ENCODE measurements at regions not wholly inside any gene's neighbourhood (a gene's known extent, or its start where the extent isn't known, plus 50 kb on each side); places are given as distances from the start of the nearest gene placed in this dataset.

DNA sequence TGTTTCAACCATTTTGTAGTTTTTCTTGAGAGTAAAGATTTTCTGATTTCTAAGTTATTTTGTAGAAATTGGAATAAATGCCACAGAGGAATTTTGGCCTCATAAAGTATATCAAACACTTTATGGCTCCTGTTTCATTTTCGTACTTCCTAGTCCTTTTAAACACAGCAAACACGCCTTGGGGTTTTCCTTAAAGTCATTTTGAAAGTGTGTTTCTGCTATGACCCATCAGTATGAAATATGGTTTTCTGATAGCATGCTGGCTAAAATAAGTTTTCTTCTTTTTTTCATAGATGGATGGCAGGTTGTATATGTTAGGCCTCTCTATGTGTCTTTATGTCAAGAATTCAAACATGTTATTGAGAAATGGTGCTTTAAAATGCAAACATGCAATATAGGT is 940.1 kb upstream of the TMPRSS15 start:
- Mint-ChIP-seq H3K36me3 (no peaks in the 10 kb centered on the region), H3K4me1 (no peaks in the 10 kb centered on the region), H3K27ac (no peak overlapping the region), H3K27me3 (no peaks in the 10 kb centered on the region), H3K9me3 (peaks cover 0 to 31% (median 0%) of the 10 kb centered on the region in 11 donors), H3K4me3 (no peak overlapping the region)
- ChIA-PET CTCF (no interaction called here), POLR2A (no interaction called here)
- no peaks in the 10 kb centered on the region for H3K27me3 ChIP-seq (ENCODE audit: control insufficient read depth in 2 of 2, insufficient read depth in 2 of 2, low read length in 2 of 2)
- H3K9me3 ChIP-seq (ENCODE audit: control insufficient read depth in 2 of 3, low read length in 3 of 3): no peaks in the 10 kb centered on the region
- ATAC-seq: no peak
- no peak overlapping the region for H3K27ac ChIP-seq (ENCODE audit: low read depth, low read length)
- no peak overlapping the region for H3K4me3 ChIP-seq (ENCODE audit: low read length)
- DNase-seq: no peak
- intact Hi-C loops (cut with micrococcal nuclease): no loop called here
- no peaks in the 10 kb centered on the region for H3K4me1 ChIP-seq (ENCODE audit: control insufficient read depth in 2 of 2, insufficient read depth in 2 of 2, low read length in 2 of 2)
- H3K36me3 ChIP-seq (ENCODE audit: control insufficient read depth in 2 of 3, insufficient read depth in 3 of 3, low read length in 3 of 3): no peaks in the 10 kb centered on the region

DNA sequence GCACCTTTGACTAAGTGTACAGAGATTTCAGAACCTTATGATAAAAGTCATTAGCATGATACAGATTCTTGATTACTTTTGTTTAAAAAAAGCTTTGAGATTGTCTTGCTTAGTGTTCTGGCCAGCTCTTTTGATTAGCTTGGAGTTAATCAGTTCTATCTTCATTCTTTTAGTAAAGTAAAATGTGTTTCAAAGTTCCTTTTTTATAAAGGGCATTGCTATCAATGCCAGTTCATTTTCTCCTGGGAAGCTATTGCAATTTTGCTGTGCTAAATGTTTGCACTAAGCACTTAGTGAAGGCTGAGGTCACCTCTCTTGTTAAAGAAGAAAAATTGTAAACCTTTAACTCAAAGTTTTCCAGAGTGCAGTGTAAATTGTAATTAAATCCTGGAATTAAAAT is 946.7 kb upstream of the TMPRSS15 start:
- no peak overlapping the region for H3K27ac ChIP-seq (ENCODE audit: low read depth, low read length)
- ATAC-seq: no peak
- H3K9me3 Mint-ChIP-seq: peaks cover 0 to 11% (median 2%) of the 10 kb centered on the region in 11 donors
- H3K36me3 ChIP-seq (ENCODE audit: control insufficient read depth in 2 of 3, insufficient read depth in 3 of 3, low read length in 3 of 3): no peaks in the 10 kb centered on the region
- ChIA-PET CTCF (no interaction called here), POLR2A (no interaction called here)
- H3K4me1 ChIP-seq (ENCODE audit: control insufficient read depth in 2 of 2, insufficient read depth in 2 of 2, low read length in 2 of 2): no peaks in the 10 kb centered on the region
- no peaks in the 10 kb centered on the region for H3K4me1 Mint-ChIP-seq
- no peaks in the 10 kb centered on the region for H3K27me3 Mint-ChIP-seq
- intact Hi-C loops (cut with micrococcal nuclease): no loop called here
- H3K27me3 ChIP-seq (ENCODE audit: control insufficient read depth in 2 of 2, insufficient read depth in 2 of 2, low read length in 2 of 2): no peaks in the 10 kb centered on the region
- no peak overlapping the region for H3K4me3 Mint-ChIP-seq
- DNase-seq: no peak
- no peak overlapping the region for H3K27ac Mint-ChIP-seq
- H3K9me3 ChIP-seq (ENCODE audit: control insufficient read depth in 2 of 3, low read length in 3 of 3): no peaks in the 10 kb centered on the region
- no peaks in the 10 kb centered on the region for H3K36me3 Mint-ChIP-seq
- no peak overlapping the region for H3K4me3 ChIP-seq (ENCODE audit: low read length)

DNA sequence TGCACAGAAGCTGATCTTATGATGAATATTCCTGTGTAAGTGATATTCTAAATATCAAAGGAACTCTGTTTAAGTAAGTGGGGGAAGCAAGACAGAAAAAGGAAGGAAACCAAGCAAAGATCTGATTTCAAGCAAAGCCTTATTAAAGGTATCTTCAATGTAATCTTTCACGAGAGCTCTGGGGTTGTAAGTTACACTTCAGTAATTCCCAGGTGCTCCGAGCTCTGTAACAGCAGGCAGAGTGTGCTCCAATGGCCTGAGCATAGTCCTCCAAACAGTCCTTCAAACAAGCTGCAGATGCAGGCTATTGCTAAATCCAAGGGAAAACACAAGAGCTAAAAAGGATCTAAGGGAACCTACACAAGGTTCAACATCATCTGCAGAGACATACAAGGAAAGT is 949.7 kb upstream of the TMPRSS15 start:
- Mint-ChIP-seq H3K9me3 (peaks cover 0 to 8% (median 2%) of the 10 kb centered on the region in 11 donors), H3K27me3 (no peaks in the 10 kb centered on the region), H3K36me3 (no peaks in the 10 kb centered on the region), H3K27ac (no peak overlapping the region), H3K4me3 (no peak overlapping the region), H3K4me1 (no peaks in the 10 kb centered on the region)
- Histone ChIP-seq H3K9me3 (ENCODE audit: control insufficient read depth in 2 of 3, low read length in 3 of 3) (no peaks in the 10 kb centered on the region), H3K27me3 (ENCODE audit: control insufficient read depth in 2 of 2, insufficient read depth in 2 of 2, low read length in 2 of 2) (no peaks in the 10 kb centered on the region), H3K36me3 (ENCODE audit: control insufficient read depth in 2 of 3, insufficient read depth in 3 of 3, low read length in 3 of 3) (no peaks in the 10 kb centered on the region), H3K4me1 (ENCODE audit: control insufficient read depth in 2 of 2, insufficient read depth in 2 of 2, low read length in 2 of 2) (no peaks in the 10 kb centered on the region), H3K27ac (ENCODE audit: low read depth, low read length) (no peak overlapping the region), H3K4me3 (ENCODE audit: low read length) (no peak overlapping the region)
- POLR2A ChIA-PET: no interaction called here
- ATAC-seq (no peak), DNase-seq (no peak)
- CTCF ChIA-PET: interaction anchor here (0.6 kb wide), 1 partner anchor 8 kb away, joined by 3 read pairs; no protein-coding TSS in a partner anchor
- intact Hi-C loops (cut with micrococcal nuclease): no loop called here

DNA sequence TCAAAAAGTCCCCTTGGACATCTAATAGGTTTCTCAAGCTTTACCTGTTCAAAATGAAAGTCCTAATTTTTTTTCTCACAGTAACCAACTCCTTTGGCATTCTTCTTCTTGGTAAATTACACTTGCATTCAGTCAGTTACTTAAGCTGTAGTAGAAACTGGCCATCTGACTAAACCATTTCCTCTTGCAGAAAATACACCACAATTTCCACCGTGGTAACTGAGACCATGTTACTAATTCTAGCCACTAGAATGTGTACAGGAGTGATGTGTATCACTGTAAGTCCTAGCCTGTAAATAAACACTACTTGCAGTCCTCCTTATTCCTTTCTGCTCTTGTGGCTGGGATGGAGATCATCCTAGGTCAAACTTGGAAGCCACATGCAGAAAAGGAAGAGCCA is 965.4 kb upstream of the TMPRSS15 start:
- POLR2A ChIA-PET: no interaction called here
- intact Hi-C loops (cut with micrococcal nuclease): loop anchor here in 1 of 2 donors (1.0 kb wide), 1 partner anchor 33 kb away; no protein-coding TSS in a partner anchor

DNA sequence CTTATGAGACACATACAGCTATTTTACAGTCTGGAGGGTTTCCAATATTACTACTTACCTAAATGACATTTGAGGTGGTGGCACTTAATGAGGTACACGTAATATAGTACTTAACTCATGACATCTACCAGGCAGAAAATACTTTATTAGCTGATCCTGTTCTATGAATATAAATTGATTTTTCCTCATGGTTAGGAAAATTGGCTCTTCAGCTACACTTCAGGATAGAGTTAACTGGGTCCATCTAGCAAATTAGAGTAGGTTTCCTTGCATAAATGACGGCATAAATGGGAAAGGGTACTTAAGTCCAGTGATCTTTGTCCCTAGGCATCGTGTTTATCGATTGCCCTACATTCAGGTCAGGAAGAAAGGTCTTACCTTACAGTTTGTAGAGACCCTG is 988.8 kb upstream of the TMPRSS15 start:
- Mint-ChIP-seq H3K36me3 (no peaks in the 10 kb centered on the region), H3K27ac (no peak overlapping the region), H3K4me3 (no peak overlapping the region), H3K27me3 (no peaks in the 10 kb centered on the region), H3K9me3 (peaks cover 0 to 24% (median 4%) of the 10 kb centered on the region in 11 donors), H3K4me1 (no peaks in the 10 kb centered on the region)
- CTCF ChIA-PET: no interaction called here
- H3K36me3 ChIP-seq (ENCODE audit: control insufficient read depth in 2 of 3, insufficient read depth in 3 of 3, low read length in 3 of 3): no peaks in the 10 kb centered on the region
- H3K27me3 ChIP-seq (ENCODE audit: control insufficient read depth in 2 of 2, insufficient read depth in 2 of 2, low read length in 2 of 2): no peaks in the 10 kb centered on the region
- H3K9me3 ChIP-seq (ENCODE audit: control insufficient read depth in 2 of 3, low read length in 3 of 3): no peaks in the 10 kb centered on the region
- POLR2A ChIA-PET: no interaction called here
- intact Hi-C loops (cut with micrococcal nuclease): no loop called here
- no peak for DNase-seq
- H3K4me3 ChIP-seq (ENCODE audit: low read length): no peak overlapping the region
- H3K4me1 ChIP-seq (ENCODE audit: control insufficient read depth in 2 of 2, insufficient read depth in 2 of 2, low read length in 2 of 2): no peaks in the 10 kb centered on the region
- no peak for ATAC-seq
- no peak overlapping the region for H3K27ac ChIP-seq (ENCODE audit: low read depth, low read length)

More for the DNA sequence above, 965.4 kb upstream of the TMPRSS15 start:
- Mint-ChIP-seq H3K4me1 (peaks cover 0 to 2% (median 0%) of the 10 kb centered on the region in 7 donors), H3K27me3 (no peaks in the 10 kb centered on the region), H3K4me3 (no peak overlapping the region), H3K9me3 (peaks cover 0 to 13% (median 4%) of the 10 kb centered on the region in 11 donors), H3K27ac (no peak overlapping the region), H3K36me3 (no peaks in the 10 kb centered on the region)
- Histone ChIP-seq H3K4me3 (ENCODE audit: low read length) (no peak overlapping the region), H3K27me3 (ENCODE audit: control insufficient read depth in 2 of 2, insufficient read depth in 2 of 2, low read length in 2 of 2) (no peaks in the 10 kb centered on the region), H3K9me3 (ENCODE audit: control insufficient read depth in 2 of 3, low read length in 3 of 3) (no peaks in the 10 kb centered on the region), H3K27ac (ENCODE audit: low read depth, low read length) (no peak overlapping the region), H3K4me1 (ENCODE audit: control insufficient read depth in 2 of 2, insufficient read depth in 2 of 2, low read length in 2 of 2) (no peaks in the 10 kb centered on the region), H3K36me3 (ENCODE audit: control insufficient read depth in 2 of 3, insufficient read depth in 3 of 3, low read length in 3 of 3) (no peaks in the 10 kb centered on the region)
- CTCF ChIA-PET: no interaction called here
- DNase-seq (no peak), ATAC-seq (no peak)

DNA sequence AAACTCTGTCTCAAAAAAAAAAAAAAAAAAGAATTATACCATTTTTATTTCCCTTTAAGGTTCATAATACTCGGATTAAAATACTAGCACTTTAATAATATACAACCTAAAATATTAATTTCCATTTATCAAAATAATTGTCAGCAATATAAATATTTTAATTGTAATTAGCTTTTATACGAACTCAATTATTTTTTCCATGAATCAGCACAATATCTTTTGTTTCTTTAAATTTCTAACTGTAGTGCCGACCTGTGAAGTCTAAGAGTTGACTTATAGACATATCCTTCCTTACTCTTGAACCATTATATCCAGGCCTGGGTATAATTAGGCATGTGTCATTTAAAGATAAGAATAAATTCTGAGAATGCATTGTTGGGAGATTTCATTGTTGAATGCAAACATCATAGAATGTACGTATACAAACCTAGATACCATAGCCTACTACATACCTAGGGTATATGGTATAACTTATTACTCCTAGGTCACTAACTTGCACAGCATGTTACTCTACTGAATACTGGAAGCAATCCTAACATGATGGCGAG is 996.7 kb upstream of the TMPRSS15 start:
- H3K27me3 ChIP-seq (ENCODE audit: control insufficient read depth in 2 of 2, insufficient read depth in 2 of 2, low read length in 2 of 2): no peaks in the 10 kb centered on the region
- ChIA-PET POLR2A (no interaction called here), CTCF (no interaction called here)
- Mint-ChIP-seq H3K27me3 (no peaks in the 10 kb centered on the region), H3K36me3 (no peaks in the 10 kb centered on the region), H3K4me1 (no peaks in the 10 kb centered on the region), H3K9me3 (peaks cover 0 to 5% (median 0%) of the 10 kb centered on the region in 11 donors), H3K27ac (no peak overlapping the region), H3K4me3 (no peak overlapping the region)
- DNase-seq: no peak
- no peak for ATAC-seq
- H3K4me3 ChIP-seq (ENCODE audit: low read length): no peak overlapping the region
- no peaks in the 10 kb centered on the region for H3K4me1 ChIP-seq (ENCODE audit: control insufficient read depth in 2 of 2, insufficient read depth in 2 of 2, low read length in 2 of 2)
- intact Hi-C loops (cut with micrococcal nuclease): no loop called here
- H3K9me3 ChIP-seq (ENCODE audit: control insufficient read depth in 2 of 3, low read length in 3 of 3): no peaks in the 10 kb centered on the region
- no peaks in the 10 kb centered on the region for H3K36me3 ChIP-seq (ENCODE audit: control insufficient read depth in 2 of 3, insufficient read depth in 3 of 3, low read length in 3 of 3)
- H3K27ac ChIP-seq (ENCODE audit: low read depth, low read length): no peak overlapping the region

DNA sequence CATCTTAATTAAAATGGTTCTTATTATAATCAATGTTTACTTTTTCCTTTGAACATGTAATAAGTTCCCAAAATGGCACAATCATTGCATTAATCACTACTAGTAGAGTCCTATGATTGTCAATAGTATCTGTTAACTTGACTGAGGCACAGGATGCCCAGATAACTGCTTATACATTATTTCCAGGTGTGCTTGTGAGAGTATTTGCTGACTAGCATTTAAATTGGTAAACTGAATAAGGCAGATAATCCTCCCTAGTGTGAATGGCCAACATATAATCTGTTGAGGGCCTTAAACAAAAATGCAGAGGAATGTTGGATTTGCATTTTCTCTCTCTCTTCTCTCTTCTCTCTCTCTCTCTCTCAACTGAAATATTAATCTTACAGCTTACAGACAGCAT is 999.3 kb upstream of the TMPRSS15 start:
- Mint-ChIP-seq H3K36me3 (no peaks in the 10 kb centered on the region), H3K4me3 (no peak overlapping the region), H3K4me1 (no peaks in the 10 kb centered on the region), H3K27ac (no peak overlapping the region), H3K27me3 (no peaks in the 10 kb centered on the region), H3K9me3 (peaks cover 0 to 5% (median 0%) of the 10 kb centered on the region in 11 donors)
- intact Hi-C loops (cut with micrococcal nuclease): no loop called here
- POLR2A ChIA-PET: no interaction called here
- H3K4me3 ChIP-seq (ENCODE audit: low read length): no peak overlapping the region
- no peaks in the 10 kb centered on the region for H3K36me3 ChIP-seq (ENCODE audit: control insufficient read depth in 2 of 3, insufficient read depth in 3 of 3, low read length in 3 of 3)
- H3K4me1 ChIP-seq (ENCODE audit: control insufficient read depth in 2 of 2, insufficient read depth in 2 of 2, low read length in 2 of 2): no peaks in the 10 kb centered on the region
- CTCF ChIA-PET: no interaction called here
- ATAC-seq: no peak
- H3K27ac ChIP-seq (ENCODE audit: low read depth, low read length): no peak overlapping the region
- no peak for DNase-seq
- no peaks in the 10 kb centered on the region for H3K27me3 ChIP-seq (ENCODE audit: control insufficient read depth in 2 of 2, insufficient read depth in 2 of 2, low read length in 2 of 2)
- H3K9me3 ChIP-seq (ENCODE audit: control insufficient read depth in 2 of 3, low read length in 3 of 3): no peaks in the 10 kb centered on the region
